K562 (cell line): ENCODE measurements at regions not wholly inside any gene's neighbourhood (a gene's known extent, or its start where the extent isn't known, plus 50 kb on each side); places are given as distances from the start of the nearest gene placed in this dataset.

Experiments
- ATAC-seq: fragments of 200-7000 bp; cut with Tn5 transposase; 3 replicates; pipeline ENCODE4 v1.9.1; 2020; ENCODE audit warnings: moderate library complexity
- BruUV-seq: library from RNA; stranded (reverse); fragments of 400-500 nt; replicated peaks from 2 replicates; lab custom pipeline; 2021; lab: Mats Ljungman, UMichigan
- CTCF ChIA-PET: fragments of 300-600 bp; formaldehyde crosslinking; extraction: SDS; loops from one replicate; lab custom pipeline; 2021; ENCODE audit warnings: low intra/inter-chr PET ratio; lab: Yijun Ruan, JAX
- POLR2A ChIA-PET: fragments of 300-600, 350-650 bp; sonication (Branson Sonifier 250); formaldehyde crosslinking; extraction: SDS; loops from one replicate; lab custom pipeline; 2021; ENCODE audit warnings: antibody characterized with exemption, inconsistent platforms; lab: Yijun Ruan, JAX
- DNase-seq, 4 experiments: peaks; one replicate each; pipeline versions ENCODE4 v3.0.0 to v3.0.0-alpha.2; 2011 to 2018; ENCODE audit warnings: low spot score in 3 of 4, mixed read lengths in 3 of 4; ENCODE audit errors: extremely low read depth in 1 of 4
- FAIRE-seq: peaks from 2 replicates; lab custom pipeline; 2011; peaks lifted over from hg19 to GRCh38; lab: Jason Lieb, UNC
- H2AFZ ChIP-seq: 2 replicates; pipeline ENCODE4 v1.6.0; 2011; ENCODE audit warnings: low read depth, low read length, control low read depth, inconsistent platforms
- H3K27ac ChIP-seq: fragments of 200-600 bp; 3 replicates; pipeline ENCODE4 v1.8.0; 2011; ENCODE audit warnings: low read depth, mild to moderate bottlenecking, control low read depth, inconsistent platforms, low read length, moderate library complexity, mixed read lengths; ENCODE audit errors: extremely low read depth
- H3K27me3 ChIP-seq, 2 experiments: fragments of 300-600 bp in 1 of 2; 2 replicates in 1 of 2; 3 replicates in 1 of 2; pipeline versions ENCODE4 v1.6.0 to v1.8.0; 2011; ENCODE audit warnings: inconsistent platforms in 2 of 2, low read length in 2 of 2, mild to moderate bottlenecking in 1 of 2, mixed read lengths in 1 of 2, moderate library complexity in 1 of 2; ENCODE audit not compliant: control insufficient read depth in 2 of 2, insufficient read depth in 2 of 2
- H3K36me3 ChIP-seq: fragments of 300-600 bp; 3 replicates; pipeline ENCODE4 v1.8.0; 2011; ENCODE audit warnings: mild to moderate bottlenecking, low read length, inconsistent platforms; ENCODE audit not compliant: control insufficient read depth, insufficient read depth
- H3K4me1 ChIP-seq, 2 experiments: fragments of 200-600 bp in 1 of 2; replicated peaks in 1 of 2; 2 replicates in 1 of 2; 3 replicates in 1 of 2; pipeline versions ENCODE4 v1.5.1 to v1.8.0; 2011; ENCODE audit warnings: inconsistent platforms in 2 of 2, low read length in 2 of 2, mild to moderate bottlenecking in 1 of 2, mixed read lengths in 1 of 2, moderate library complexity in 1 of 2; ENCODE audit not compliant: control insufficient read depth in 2 of 2, insufficient read depth in 2 of 2
- H3K4me2 ChIP-seq: 2 replicates; pipeline ENCODE4 v1.6.1; 2011; ENCODE audit warnings: low read length, control low read depth, inconsistent platforms, mixed read lengths; ENCODE audit not compliant: insufficient read depth
- H3K4me3 ChIP-seq: fragments of 200-600 bp; sonication (generic), shearing (Covaris generic); 2 replicates; pipeline ENCODE4 v1.5.1; 2016; ENCODE audit warnings: control low read depth, inconsistent platforms
- H3K79me2 ChIP-seq: fragments of 200-600 bp; 3 replicates; pipeline ENCODE4 v1.8.0; 2011; ENCODE audit warnings: low read length, inconsistent platforms; ENCODE audit not compliant: control insufficient read depth, insufficient read depth
- H3K9ac ChIP-seq, 2 experiments: 2 replicates each; pipeline versions ENCODE4 v1.6.0 to v1.6.1; 2011; ENCODE audit warnings: low read depth in 2 of 2, low read length in 2 of 2, control low read depth in 1 of 2, inconsistent platforms in 1 of 2, mild to moderate bottlenecking in 1 of 2, mixed read lengths in 1 of 2; ENCODE audit not compliant: insufficient read depth in 1 of 2
- H3K9me1 ChIP-seq: one replicate; pipeline ENCODE4 v1.6.0; 2011; ENCODE audit warnings: inconsistent platforms, mild to moderate bottlenecking, low read length, moderate library complexity; ENCODE audit not compliant: control insufficient read depth, insufficient read depth
- H3K9me3 ChIP-seq: replicated peaks from 2 replicates; pipeline ENCODE4 v1.5.1; 2011; ENCODE audit warnings: low read depth, low read length, inconsistent platforms; ENCODE audit not compliant: control insufficient read depth, insufficient read depth
- H4K20me1 ChIP-seq: replicated peaks from 2 replicates; pipeline ENCODE4 v1.6.1; 2011; ENCODE audit warnings: low read length, inconsistent platforms, mixed read lengths; ENCODE audit not compliant: control insufficient read depth, insufficient read depth
- ARID4B ChIP-seq: sonication (generic); formaldehyde crosslinking; IDR thresholded peaks from 2 replicates; pipeline ENCODE4 v1.8.0; 2022; ENCODE audit warnings: mild to moderate bottlenecking, missing genetic modification reagents
- BRD4 ChIP-seq: fragments of 200-600 bp; sonication (generic); IDR thresholded peaks from 2 replicates; pipeline ENCODE4 v1.6.1; 2017; ENCODE audit warnings: inconsistent platforms
- E2F8 ChIP-seq: fragments of 450-650 bp; IDR thresholded peaks from 2 replicates; pipeline ENCODE4 v1.7.1; 2018; ENCODE audit warnings: mild to moderate bottlenecking, low read depth; ENCODE audit not compliant: partially characterized antibody
- ELF1 ChIP-seq: fragments of 200-800 bp; sonication (Bioruptor generic); IDR thresholded peaks from 2 replicates; pipeline ENCODE4 v1.6.1; 2016; ENCODE audit warnings: missing genetic modification characterization, missing compliant biosample characterization
- MED1 ChIP-seq: sonication (generic); formaldehyde crosslinking; IDR thresholded peaks from 2 replicates; pipeline ENCODE4 v1.8.1; 2023; ENCODE audit warnings: missing genetic modification reagents, borderline replicate concordance
- NCOR1 ChIP-seq: fragments of 450-650 bp; IDR thresholded peaks from 2 replicates; pipeline ENCODE4 v1.6.1; 2016; ENCODE audit warnings: mild to moderate bottlenecking, moderate library complexity
- PRMT5 ChIP-seq: sonication (generic); formaldehyde crosslinking; IDR thresholded peaks from 2 replicates; pipeline ENCODE4 v1.5.0; 2020; ENCODE audit warnings: missing genetic modification reagents
- ZNF140 ChIP-seq: fragments of 250-450 bp; sonication (Bioruptor Pico); IDR thresholded peaks from 2 replicates; pipeline ENCODE4 v1.8.0; 2021; ENCODE audit warnings: moderate library complexity, mild to moderate bottlenecking, inconsistent platforms
- ZNF436 ChIP-seq: fragments of 250-450, 450-650 bp; sonication (Bioruptor Pico); formaldehyde crosslinking; IDR thresholded peaks from 2 replicates; pipeline ENCODE4 v1.7.0; 2020; ENCODE audit warnings: mild to moderate bottlenecking
- WGBS: fragments of 100-300 bp; shearing (Covaris generic); methylation state at CpG from one replicate; pipeline ENCODE4 v1.1.6; 2016; ENCODE audit warnings: low coverage, mixed read lengths; ENCODE audit not compliant: insufficient coverage; ENCODE audit errors: missing lambda C conversion rate; 5-methylcytosine and 5-hydroxymethylcytosine counted together
- in situ Hi-C: fragments of 300-500 bp; cut with MboI; formaldehyde crosslinking; loops from 4 replicates; pipeline ENCODE4 v1.15.0; 2018; ENCODE audit warnings: inconsistent platforms, mixed read lengths
- intact Hi-C: fragments of 100-400 bp; cut with micrococcal nuclease; formaldehyde crosslinking; loops from 2 replicates; pipeline ENCODE4 v1.14.2; 2022

- DNase-seq, result no peak
- ATAC-seq, result no peak
- 0% methylated on average over 3 of the region's 3 CpGs for WGBS
These were observed 171.4 kb upstream of the INHBA start for GRCh38 chr7:41874201-41874785.

More at GRCh38 chr7:41874201-41874785, 171.4 kb upstream of the INHBA start:
- POLR2A ChIA-PET, result no interaction called here
- Histone ChIP-seq H3K36me3 (no peaks in the 10 kb centered on the region), H3K27me3 (no peaks in the 10 kb centered on the region), H3K4me1 (no peaks in the 10 kb centered on the region), H3K79me2 (no peaks in the 10 kb centered on the region), H4K20me1 (no peaks in the 10 kb centered on the region), H3K4me2 (no peak overlapping the region), H3K9ac (no peak overlapping the region), H3K4me3 (no peak overlapping the region), H3K9me3 (no peaks in the 10 kb centered on the region), H2AFZ (no peak overlapping the region), H3K9me1 (no peaks in the 10 kb centered on the region), H3K27ac (no peak overlapping the region)
- intact Hi-C loops, result no loop called here
- CTCF ChIA-PET, result no interaction called here
- BruUV-seq, result no TSS peak
- in situ Hi-C loops, result no loop called here
- no peak for TF ChIP-seq BRD4
- no peak for TF ChIP-seq PRMT5
- TF ChIP-seq ZNF436, result no peak
- TF ChIP-seq MED1 (CRISPR knock-in tag), result no peak
- TF ChIP-seq NCOR1, result no peak
- TF ChIP-seq ZNF140 (CRISPR knock-in tag), result no peak
- no peak for TF ChIP-seq E2F8
- no peak for TF ChIP-seq ARID4B (CRISPR knock-in tag)
- TF ChIP-seq ELF1 (tag), result no peak
- no peak for FAIRE-seq
